GM08714 (cell line): ENCODE measurements at regions not wholly inside any gene's neighbourhood (a gene's known extent, or its start where the extent isn't known, plus 50 kb on each side); places are given as distances from the start of the nearest gene placed in this dataset.
"Not testable (repeated sequence)": the region's sequence is repeated elsewhere in the genome, so short reads cannot be mapped to it uniquely, and the experiment has no call there.

ENCODE experiments used
- H3K4me3 ChIP-seq: fragments of 200-500 bp; sonication (Bioruptor generic); 2 replicates; pipeline ENCODE4 v1.5.1; 2014; ENCODE audit warnings: mild to moderate bottlenecking, low read length, inconsistent platforms
- ZNF274 ChIP-seq: IDR thresholded peaks from 2 replicates; pipeline ENCODE4 v1.6.1; 2012; ENCODE audit warnings: mild to moderate bottlenecking, low read depth, low read length

- no peak overlapping the region for H3K4me3 ChIP-seq
- TF ChIP-seq ZNF274: no peak
These were observed 731.4 kb downstream of the GALC start for GRCh38 chr14:87261621-87262020.

GRCh38 chr14:87260460-87260859 lies 732.5 kb downstream of the GALC start:
- TF ChIP-seq ZNF274: no peak

DNA sequence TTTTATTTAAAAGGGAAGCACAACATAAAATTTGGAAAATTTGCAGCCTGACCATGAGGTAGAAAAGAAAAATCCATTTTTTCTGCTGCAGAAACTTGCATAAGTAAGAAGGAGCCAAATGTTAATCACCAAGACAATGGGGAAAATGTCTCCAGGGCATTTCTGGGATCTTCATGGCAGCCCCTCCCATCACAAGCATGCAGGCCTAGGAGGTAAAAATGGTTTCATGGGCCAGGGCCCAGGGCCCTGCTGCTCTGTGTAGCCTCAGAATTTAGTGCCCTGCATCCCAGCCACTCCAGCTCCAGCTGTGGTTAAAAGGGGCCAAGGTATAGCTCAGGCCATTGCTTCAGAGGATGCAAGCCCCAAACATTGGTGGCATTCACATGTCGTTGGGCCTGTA lies 735.6 kb downstream of the GALC start:
- H3K4me3 ChIP-seq: no peak overlapping the region
- TF ChIP-seq ZNF274: no peak

More at GRCh38 chr14:87260460-87260859, 732.5 kb downstream of the GALC start:
- H3K4me3 ChIP-seq: no peak overlapping the region

DNA sequence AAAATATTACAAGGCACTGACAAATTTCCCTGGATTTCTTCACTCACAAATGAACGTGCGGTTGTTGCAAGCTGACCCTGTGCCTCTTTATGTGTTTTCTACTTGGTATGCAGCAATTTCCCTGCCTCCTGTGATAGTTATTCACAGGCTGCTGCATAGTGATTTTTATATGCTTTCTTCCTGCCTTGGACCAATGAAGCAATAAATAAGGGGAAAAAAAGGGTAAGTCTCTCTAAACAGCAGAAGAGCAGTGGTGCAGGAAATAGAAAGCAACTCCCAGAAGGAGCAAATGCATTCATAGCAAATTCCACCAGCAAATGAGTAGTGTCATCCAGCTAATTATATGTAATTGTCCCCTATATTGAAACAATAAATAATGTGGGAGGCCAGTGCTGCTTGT lies 737.9 kb downstream of the GALC start:
- no peak overlapping the region for H3K4me3 ChIP-seq
- no peak for TF ChIP-seq ZNF274

GRCh38 chr14:87254331-87254874 lies 738.6 kb downstream of the GALC start:
- no peak overlapping the region for H3K4me3 ChIP-seq
- no peak for TF ChIP-seq ZNF274

- not testable (repeated sequence) for H3K4me3 ChIP-seq
These were observed 739.2 kb downstream of the GALC start for GRCh38 chr14:87253791-87254190.

DNA sequence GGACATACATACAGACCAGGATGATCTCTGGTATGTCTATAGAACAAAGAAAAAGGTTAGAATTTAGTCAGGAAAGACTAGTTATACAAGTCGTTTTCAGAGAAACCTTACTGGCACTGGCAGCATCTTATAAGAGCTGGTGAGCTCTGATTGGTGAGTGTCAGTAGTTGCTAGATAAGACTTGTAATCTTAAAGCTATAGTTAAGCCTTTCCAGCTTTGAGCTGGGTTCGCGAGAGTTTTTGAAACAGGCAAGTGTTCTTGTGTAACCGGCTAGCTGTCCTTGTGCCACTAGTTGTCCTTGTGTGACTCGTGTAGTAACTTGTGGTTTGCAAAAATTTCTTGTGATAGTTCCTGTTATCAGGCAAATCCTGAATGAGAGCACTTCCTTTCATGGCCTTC lies 740.9 kb downstream of the GALC start:
- TF ChIP-seq ZNF274: no peak
- no peak overlapping the region for H3K4me3 ChIP-seq

DNA sequence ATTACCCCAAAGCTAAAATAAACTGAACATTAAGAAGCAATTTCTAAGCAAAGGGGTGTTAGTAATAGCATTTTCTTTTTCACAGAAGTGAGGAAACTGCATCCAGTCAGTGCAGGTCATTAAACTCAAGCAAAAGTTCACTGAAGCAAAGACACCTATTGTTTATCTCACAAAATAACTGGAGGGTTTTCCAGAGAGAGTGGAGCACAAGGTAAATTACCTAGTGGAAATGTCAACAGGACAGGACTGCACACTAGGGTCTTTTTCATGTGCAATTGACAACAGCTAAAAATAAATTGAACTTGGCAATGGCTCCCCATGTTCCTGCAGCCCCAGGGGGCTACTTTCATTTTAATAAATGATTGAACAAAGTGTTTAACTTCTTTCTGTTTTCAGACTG lies 742.0 kb downstream of the GALC start:
- H3K4me3 ChIP-seq: no peak overlapping the region
- TF ChIP-seq ZNF274: no peak

GRCh38 chr14:87241018-87241768 lies 751.8 kb downstream of the GALC start:
- no peak overlapping the region for H3K4me3 ChIP-seq
- TF ChIP-seq ZNF274: no peak

DNA sequence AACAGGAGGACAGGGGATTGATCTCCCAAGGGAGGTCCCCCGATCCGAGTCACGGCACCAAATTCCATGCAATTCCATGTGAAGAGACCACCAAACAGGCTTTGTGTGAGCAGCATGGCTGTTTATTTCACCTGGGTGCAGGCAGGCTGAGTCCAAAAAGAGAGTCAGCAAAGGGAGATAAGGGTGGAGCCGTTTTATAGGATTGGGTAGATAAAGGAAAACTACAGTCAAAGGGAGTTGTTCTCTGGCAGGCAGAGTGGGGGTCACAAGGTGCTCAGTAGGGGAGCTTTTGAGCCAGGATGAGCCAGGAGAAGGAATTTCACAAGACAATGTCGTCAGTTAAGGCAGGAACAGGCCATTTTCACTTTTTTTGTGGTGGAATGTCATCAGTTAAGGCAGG lies 752.7 kb downstream of the GALC start:
- H3K4me3 ChIP-seq: not testable (repeated sequence)

DNA sequence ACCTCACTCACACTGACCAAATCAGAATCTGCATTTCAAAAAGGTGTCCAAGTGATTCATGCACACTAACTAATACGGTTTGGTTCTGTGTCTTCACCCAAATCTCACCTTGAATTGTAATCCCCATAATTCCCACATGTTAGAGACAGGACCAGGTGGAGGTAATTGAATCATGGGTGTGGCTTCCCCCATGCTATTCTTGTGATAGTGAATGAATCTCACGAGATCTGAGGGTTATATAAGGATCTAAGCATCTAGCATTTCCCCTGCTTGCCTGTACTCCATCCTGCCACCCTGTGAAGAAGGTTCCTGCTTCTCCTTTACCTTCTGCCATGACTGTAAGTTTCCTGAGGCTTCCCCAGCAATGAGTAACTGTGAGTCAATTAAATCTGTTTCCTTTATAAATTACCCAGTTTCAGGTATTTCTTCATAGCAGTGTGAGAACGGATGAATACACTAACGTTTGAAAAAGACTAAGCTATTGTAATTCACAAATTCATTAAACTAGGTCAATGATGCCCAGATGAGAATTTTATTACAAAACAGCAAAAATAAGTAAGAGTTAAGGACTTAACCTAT lies 759.1 kb downstream of the GALC start:
- TF ChIP-seq ZNF274: no peak
- H3K4me3 ChIP-seq: no peak overlapping the region

DNA sequence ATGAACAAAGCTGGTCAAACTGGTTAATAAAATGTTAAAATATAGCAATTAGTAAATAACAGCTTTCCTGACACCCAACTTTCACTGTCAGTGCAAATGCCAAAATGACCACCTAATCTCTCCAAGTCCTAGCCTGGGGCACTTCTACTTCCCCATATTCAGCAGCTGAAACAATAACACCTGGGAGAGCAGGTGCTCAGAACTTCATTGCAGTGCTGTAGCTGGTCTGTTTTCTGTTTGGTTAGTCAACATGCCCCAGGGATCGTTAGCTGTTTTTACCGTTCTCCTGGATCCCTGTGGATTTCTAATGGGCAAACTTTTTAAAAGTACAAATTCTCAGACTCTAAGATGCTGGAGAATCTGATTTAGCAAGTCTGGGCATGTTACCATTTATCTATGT lies 759.7 kb downstream of the GALC start:
- TF ChIP-seq ZNF274: no peak
- H3K4me3 ChIP-seq: no peak overlapping the region

GRCh38 chr14:87231336-87232026 lies 761.5 kb downstream of the GALC start:
- TF ChIP-seq ZNF274: no peak

GRCh38 chr14:87230726-87231125 lies 762.3 kb downstream of the GALC start:
- H3K4me3 ChIP-seq: no peak overlapping the region
- no peak for TF ChIP-seq ZNF274

More at GRCh38 chr14:87231336-87232026, 761.5 kb downstream of the GALC start:
- H3K4me3 ChIP-seq: no peak overlapping the region

- TF ChIP-seq ZNF274: no peak
These were observed 763.9 kb downstream of the GALC start for GRCh38 chr14:87229131-87229530.

More at GRCh38 chr14:87229131-87229530, 763.9 kb downstream of the GALC start:
- no peak overlapping the region for H3K4me3 ChIP-seq
